ENCODE measurements at regions not wholly inside any gene's neighbourhood (a gene's known extent, or its start where the extent isn't known, plus 50 kb on each side); places are given as distances from the start of the nearest gene placed in this dataset.

DNA sequence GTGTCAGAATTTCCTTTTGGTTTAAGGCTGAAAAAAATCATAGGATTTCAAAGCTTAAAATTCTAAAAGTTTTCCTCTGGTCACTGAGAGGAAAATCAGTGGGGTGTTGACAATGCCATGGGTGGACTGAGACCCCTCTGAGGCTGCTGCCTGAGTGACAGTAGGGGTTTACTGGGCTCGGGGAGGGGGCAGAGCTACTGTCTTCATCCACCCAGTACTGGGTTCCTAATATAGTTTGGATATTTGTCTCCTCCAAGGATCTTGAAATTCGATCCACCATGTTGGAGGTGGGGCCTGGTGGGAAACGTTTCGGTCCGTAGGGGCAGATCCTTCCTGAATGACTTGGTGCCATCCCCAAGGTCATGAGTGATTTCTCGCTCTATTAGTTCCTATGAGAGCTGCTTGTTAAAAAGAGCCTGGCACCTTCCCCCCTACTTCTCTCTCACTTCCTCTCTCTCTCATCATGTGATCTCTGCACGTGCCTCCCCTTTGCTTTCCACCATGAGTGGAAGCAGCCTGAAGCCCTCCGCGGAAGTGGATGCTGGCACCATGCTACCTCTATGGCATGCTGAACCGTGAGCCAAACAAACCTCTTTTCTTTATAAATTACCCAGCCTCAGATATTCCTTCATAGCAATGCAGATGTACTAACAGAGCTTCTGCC lies 72.3 kb downstream of the MAP10 start:
- no peak for TF ChIP-seq GATA3 (IDR thresholded peaks at IDR 0.05; ENCODE audit: low read depth, low read length)
- no peak for TF ChIP-seq GATA2 (IDR thresholded peaks at IDR 0.05; ENCODE audit: low read depth, low read length)
